ENCODE measurements at regions not wholly inside any gene's neighbourhood (a gene's known extent, or its start where the extent isn't known, plus 50 kb on each side); places are given as distances from the start of the nearest gene placed in this dataset.

- H3K4me3 ChIP-seq (replicated peaks; ENCODE audit: low read depth, low read length): no peak overlapping the region
- no peak for DNase-seq (ENCODE audit: extremely low read depth, insufficient read length)
- peaks cover 5% of the 10 kb centered on the region; the same call in 1 of the 2 replicates for H3K27me3 ChIP-seq (replicated peaks; ENCODE audit: control insufficient read depth, insufficient read depth, low read length)
- no peaks in the 10 kb centered on the region for H3K36me3 ChIP-seq (ENCODE audit: control insufficient read depth, insufficient read depth, low read length)
- TF ChIP-seq CTCF (IDR thresholded peaks at IDR 0.05; ENCODE audit: insufficient read depth, low read length, poor library complexity, severe bottlenecking): no peak
These were observed 190.8 kb downstream of the PRDM2 start for GRCh38 chr1:13890766-13891165.

- Histone ChIP-seq H3K4me3 (replicated peaks; ENCODE audit: low read depth, low read length) (no peak overlapping the region), H3K27me3 (replicated peaks; ENCODE audit: control insufficient read depth, insufficient read depth, low read length) (peaks cover 5% of the 10 kb centered on the region; the same call in 1 of the 2 replicates), H3K36me3 (ENCODE audit: control insufficient read depth, insufficient read depth, low read length) (no peaks in the 10 kb centered on the region)
- no peak for TF ChIP-seq CTCF (IDR thresholded peaks at IDR 0.05; ENCODE audit: insufficient read depth, low read length, poor library complexity, severe bottlenecking)
- DNase-seq (ENCODE audit: extremely low read depth, insufficient read length): no peak
These were observed 192.2 kb downstream of the PRDM2 start for GRCh38 chr1:13892198-13892597.

GRCh38 chr1:13892671-13893325 lies 192.8 kb downstream of the PRDM2 start:
- TF ChIP-seq CTCF (IDR thresholded peaks at IDR 0.05; ENCODE audit: insufficient read depth, low read length, poor library complexity, severe bottlenecking): no peak
- H3K27me3 ChIP-seq (replicated peaks; ENCODE audit: control insufficient read depth, insufficient read depth, low read length): peaks cover 5% of the 10 kb centered on the region; the same call in 1 of the 2 replicates
- no peaks in the 10 kb centered on the region for H3K36me3 ChIP-seq (ENCODE audit: control insufficient read depth, insufficient read depth, low read length)
- no peak for DNase-seq (ENCODE audit: extremely low read depth, insufficient read length)
- H3K4me3 ChIP-seq (replicated peaks; ENCODE audit: low read depth, low read length): no peak overlapping the region

- no peak for TF ChIP-seq CTCF (IDR thresholded peaks at IDR 0.05; ENCODE audit: insufficient read depth, low read length, poor library complexity, severe bottlenecking)
- H3K27me3 ChIP-seq (replicated peaks; ENCODE audit: control insufficient read depth, insufficient read depth, low read length): peaks cover 4% of the 10 kb centered on the region; the same call in 1 of the 2 replicates
- DNase-seq (ENCODE audit: extremely low read depth, insufficient read length): no peak
- H3K4me3 ChIP-seq (replicated peaks; ENCODE audit: low read depth, low read length): no peak overlapping the region
- no peaks in the 10 kb centered on the region for H3K36me3 ChIP-seq (ENCODE audit: control insufficient read depth, insufficient read depth, low read length)
These were observed 193.4 kb downstream of the PRDM2 start for GRCh38 chr1:13893409-13893821.

- H3K27me3 ChIP-seq (replicated peaks; ENCODE audit: control insufficient read depth, insufficient read depth, low read length): peaks cover 3% of the 10 kb centered on the region; the same call in 1 of the 2 replicates
- no peaks in the 10 kb centered on the region for H3K36me3 ChIP-seq (ENCODE audit: control insufficient read depth, insufficient read depth, low read length)
- no peak overlapping the region for H3K4me3 ChIP-seq (replicated peaks; ENCODE audit: low read depth, low read length)
- DNase-seq (ENCODE audit: extremely low read depth, insufficient read length): no peak
- TF ChIP-seq CTCF (IDR thresholded peaks at IDR 0.05; ENCODE audit: insufficient read depth, low read length, poor library complexity, severe bottlenecking): no peak
These were observed 196.9 kb downstream of the PRDM2 start for GRCh38 chr1:13896932-13897331.
